Effector memory CD8-positive, alpha-beta T cell (primary cell): ENCODE measurements at regions not wholly inside any gene's neighbourhood (a gene's known extent, or its start where the extent isn't known, plus 50 kb on each side); places are given as distances from the start of the nearest gene placed in this dataset.

Source experiments
- ATAC-seq: fragments of 150-1000 bp; cut with Tn5 transposase; replicated peaks from 2 replicates; pipeline ENCODE4 v1.10.0; 2021; ENCODE audit warnings: mild to moderate bottlenecking, moderate library complexity
- DNase-seq, 3 experiments: peaks; one replicate each; pipeline ENCODE4 v3.0.0; 2021
- H3K27ac Mint-ChIP-seq, 2 donors: one replicate each; pipeline ENCODE4 v1.8.0; 2022; ENCODE audit warnings: mild to moderate bottlenecking in 2 of 2, mixed read lengths in 2 of 2, moderate library complexity in 2 of 2
- H3K27me3 Mint-ChIP-seq, 2 donors: one replicate each; pipeline ENCODE4 v1.8.0; 2022; ENCODE audit warnings: mixed read lengths in 2 of 2
- H3K36me3 Mint-ChIP-seq: one replicate; pipeline ENCODE4 v1.8.0; 2022; ENCODE audit warnings: mild to moderate bottlenecking, moderate library complexity, mixed read lengths; ENCODE audit not compliant: insufficient read depth
- H3K4me1 Mint-ChIP-seq, 2 donors: one replicate each; pipeline ENCODE4 v1.8.0; 2022; ENCODE audit warnings: low read depth in 2 of 2, mixed read lengths in 2 of 2
- H3K4me3 Mint-ChIP-seq, 2 donors: one replicate each; pipeline ENCODE4 v1.8.0; 2022; ENCODE audit warnings: mild to moderate bottlenecking in 2 of 2, mixed read lengths in 2 of 2, moderate library complexity in 2 of 2
- H3K9me3 Mint-ChIP-seq, 2 donors: one replicate each; pipeline ENCODE4 v1.8.0; 2022; ENCODE audit warnings: mixed read lengths in 2 of 2

GRCh38 chr14:42626986-42627385 is 1020.3 kb downstream of the LRFN5 start:
- no peaks in the 10 kb centered on the region for H3K36me3 Mint-ChIP-seq
- H3K9me3 Mint-ChIP-seq = peaks cover 1 to 10% of the 10 kb centered on the region in 2 donors
- ATAC-seq (no peak), DNase-seq (no peak)
- H3K4me1 Mint-ChIP-seq = no peaks in the 10 kb centered on the region
- H3K4me3 Mint-ChIP-seq = no peak overlapping the region
- H3K27ac Mint-ChIP-seq = no peak overlapping the region
- no peaks in the 10 kb centered on the region for H3K27me3 Mint-ChIP-seq

GRCh38 chr14:42624980-42625761 is 1018.5 kb downstream of the LRFN5 start:
- no peaks in the 10 kb centered on the region for H3K36me3 Mint-ChIP-seq

GRCh38 chr14:42617005-42617404 is 1010.3 kb downstream of the LRFN5 start:
- Mint-ChIP-seq H3K27ac (no peak overlapping the region), H3K36me3 (no peaks in the 10 kb centered on the region), H3K4me3 (no peak overlapping the region), H3K9me3 (no peaks in the 10 kb centered on the region), H3K4me1 (no peaks in the 10 kb centered on the region), H3K27me3 (no peaks in the 10 kb centered on the region)
- no peak for ATAC-seq
- no peak for DNase-seq

More at GRCh38 chr14:42624980-42625761, 1018.5 kb downstream of the LRFN5 start:
- Mint-ChIP-seq H3K27me3 (no peaks in the 10 kb centered on the region), H3K27ac (no peak overlapping the region), H3K4me1 (no peaks in the 10 kb centered on the region), H3K9me3 (peaks cover 1 to 10% of the 10 kb centered on the region in 2 donors), H3K4me3 (no peak overlapping the region)
- DNase-seq (no peak), ATAC-seq (no peak)

DNA sequence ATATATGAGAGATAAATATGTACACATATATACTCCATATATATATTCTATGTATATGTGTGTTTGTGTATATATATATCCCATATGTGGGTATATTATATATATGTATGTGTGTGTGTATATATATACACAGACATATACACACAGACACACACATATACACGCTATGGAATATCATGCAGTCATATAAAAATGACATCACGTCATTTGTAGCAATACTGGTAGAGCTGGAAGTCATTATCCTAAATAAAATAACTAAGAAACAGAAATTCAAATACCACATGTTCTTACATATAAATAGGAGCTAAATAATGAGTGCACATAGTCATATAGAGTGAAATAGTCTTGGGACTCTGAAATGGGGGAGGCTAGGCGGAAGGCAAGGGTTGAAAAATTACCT is 1000.2 kb downstream of the LRFN5 start:
- no peak for ATAC-seq
- Mint-ChIP-seq H3K9me3 (peaks cover 9 to 10% of the 10 kb centered on the region in 2 donors), H3K27me3 (no peaks in the 10 kb centered on the region), H3K4me3 (no peak overlapping the region), H3K36me3 (no peaks in the 10 kb centered on the region), H3K4me1 (no peaks in the 10 kb centered on the region), H3K27ac (no peak overlapping the region)
- DNase-seq = no peak

GRCh38 chr14:42602336-42602845 is 995.7 kb downstream of the LRFN5 start:
- ATAC-seq (no peak), DNase-seq (no peak)
- no peak overlapping the region for H3K4me3 Mint-ChIP-seq
- H3K27me3 Mint-ChIP-seq = no peaks in the 10 kb centered on the region
- no peaks in the 10 kb centered on the region for H3K36me3 Mint-ChIP-seq
- H3K4me1 Mint-ChIP-seq = no peaks in the 10 kb centered on the region
- H3K9me3 Mint-ChIP-seq = peaks cover 7 to 12% of the 10 kb centered on the region in 2 donors
- no peak overlapping the region for H3K27ac Mint-ChIP-seq

DNA sequence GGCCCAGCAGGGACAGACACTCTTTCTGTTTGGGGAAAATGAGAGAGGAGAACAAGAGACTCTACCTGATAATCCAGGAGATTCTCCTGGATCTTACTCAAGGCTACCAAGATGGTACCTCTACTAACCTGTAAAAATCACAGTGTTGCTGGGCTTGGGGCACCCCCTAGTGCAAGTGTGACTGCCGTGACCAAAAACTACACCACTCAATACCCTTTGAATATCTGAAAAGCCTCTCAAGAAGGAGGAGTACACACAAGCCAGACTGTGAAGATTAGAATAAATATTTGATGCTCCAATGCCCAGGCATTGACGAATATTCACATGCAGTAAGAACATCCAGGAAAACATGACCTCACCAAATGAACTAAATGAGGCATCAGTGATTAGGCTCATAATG is 965.4 kb downstream of the LRFN5 start:
- no peak for DNase-seq
- Mint-ChIP-seq H3K27ac (no peak overlapping the region), H3K4me1 (no peaks in the 10 kb centered on the region), H3K4me3 (no peak overlapping the region), H3K27me3 (no peaks in the 10 kb centered on the region), H3K9me3 (peaks cover 3 to 17% of the 10 kb centered on the region in 2 donors), H3K36me3 (no peaks in the 10 kb centered on the region)
- no peak for ATAC-seq

DNA sequence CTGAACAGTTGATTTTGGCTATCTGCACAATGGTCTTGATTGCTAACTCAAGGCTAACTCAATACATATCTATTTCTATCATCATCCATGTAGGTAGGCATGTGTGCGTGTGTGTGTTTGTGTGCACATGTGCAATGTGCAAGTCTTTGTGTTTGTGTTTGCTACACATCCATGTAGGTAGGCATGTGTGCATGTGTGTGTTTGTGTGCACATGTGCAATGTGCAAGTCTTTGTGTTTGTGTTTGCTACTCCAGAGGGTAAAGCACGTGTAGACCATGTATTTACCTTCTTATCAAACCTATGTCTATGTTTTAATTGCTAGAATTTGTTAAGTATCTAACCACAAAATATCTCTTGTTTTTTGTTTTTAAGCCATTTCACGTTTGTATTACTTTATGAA is 962.6 kb downstream of the LRFN5 start:
- H3K27me3 Mint-ChIP-seq = no peaks in the 10 kb centered on the region
- H3K4me3 Mint-ChIP-seq = no peak overlapping the region
- H3K4me1 Mint-ChIP-seq = no peaks in the 10 kb centered on the region
- peaks cover 5 to 14% of the 10 kb centered on the region in 2 donors for H3K9me3 Mint-ChIP-seq
- H3K27ac Mint-ChIP-seq = no peak overlapping the region
- DNase-seq = no peak
- H3K36me3 Mint-ChIP-seq = no peaks in the 10 kb centered on the region
- ATAC-seq = no peak

DNA sequence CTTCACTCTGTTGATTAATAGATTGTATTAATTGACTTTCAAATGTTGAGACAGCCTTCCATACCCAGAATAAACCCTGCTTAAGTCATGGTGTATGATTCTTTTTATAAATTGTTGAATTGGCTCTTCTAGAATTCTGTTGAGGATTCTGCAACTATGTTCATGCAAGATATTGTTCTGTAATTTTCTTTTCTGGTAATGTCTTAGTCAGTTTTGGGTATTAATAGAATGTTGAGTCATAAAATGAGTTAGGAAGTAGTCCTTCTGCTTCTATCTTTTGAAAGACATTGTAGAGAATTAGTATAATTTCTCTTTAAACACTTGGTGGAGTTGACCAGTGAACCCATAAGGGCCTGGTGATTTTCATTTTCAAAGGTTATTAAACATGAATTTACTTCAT is 958.9 kb downstream of the LRFN5 start:
- no peak for ATAC-seq
- Mint-ChIP-seq H3K27me3 (no peaks in the 10 kb centered on the region), H3K27ac (no peak overlapping the region), H3K4me1 (no peaks in the 10 kb centered on the region), H3K9me3 (peaks cover 5 to 10% of the 10 kb centered on the region in 2 donors), H3K36me3 (no peaks in the 10 kb centered on the region), H3K4me3 (no peak overlapping the region)
- no peak for DNase-seq

GRCh38 chr14:42563313-42563712 is 956.6 kb downstream of the LRFN5 start:
- Mint-ChIP-seq H3K4me3 (no peak overlapping the region), H3K4me1 (no peaks in the 10 kb centered on the region), H3K36me3 (no peaks in the 10 kb centered on the region), H3K9me3 (peaks cover 5 to 12% of the 10 kb centered on the region in 2 donors), H3K27ac (no peak overlapping the region), H3K27me3 (no peaks in the 10 kb centered on the region)
- DNase-seq (no peak), ATAC-seq (no peak)

GRCh38 chr14:42556551-42556950 is 949.9 kb downstream of the LRFN5 start:
- peaks cover 8 to 15% of the 10 kb centered on the region in 2 donors for H3K9me3 Mint-ChIP-seq
- DNase-seq (no peak), ATAC-seq (no peak)
- no peaks in the 10 kb centered on the region for H3K27me3 Mint-ChIP-seq
- no peak overlapping the region for H3K27ac Mint-ChIP-seq
- H3K4me3 Mint-ChIP-seq = no peak overlapping the region
- no peaks in the 10 kb centered on the region for H3K4me1 Mint-ChIP-seq
- no peaks in the 10 kb centered on the region for H3K36me3 Mint-ChIP-seq

GRCh38 chr14:42555365-42555764 is 948.7 kb downstream of the LRFN5 start:
- Mint-ChIP-seq H3K9me3 (peaks cover 8 to 15% of the 10 kb centered on the region in 2 donors), H3K4me3 (no peak overlapping the region), H3K27ac (no peak overlapping the region), H3K4me1 (no peaks in the 10 kb centered on the region), H3K36me3 (no peaks in the 10 kb centered on the region), H3K27me3 (no peaks in the 10 kb centered on the region)
- ATAC-seq (no peak), DNase-seq (no peak)

GRCh38 chr14:42554091-42554490 is 947.4 kb downstream of the LRFN5 start:
- H3K4me1 Mint-ChIP-seq = no peaks in the 10 kb centered on the region
- peaks cover 13 to 18% of the 10 kb centered on the region in 2 donors for H3K9me3 Mint-ChIP-seq
- H3K36me3 Mint-ChIP-seq = no peaks in the 10 kb centered on the region
- no peak for ATAC-seq
- H3K4me3 Mint-ChIP-seq = no peak overlapping the region
- DNase-seq = no peak
- no peak overlapping the region for H3K27ac Mint-ChIP-seq
- H3K27me3 Mint-ChIP-seq = no peaks in the 10 kb centered on the region

- Mint-ChIP-seq H3K27me3 (no peaks in the 10 kb centered on the region), H3K4me3 (no peak overlapping the region)
- no peak for ATAC-seq
Observed at GRCh38 chr14:42550310-42550709, 943.6 kb downstream of the LRFN5 start.

DNA sequence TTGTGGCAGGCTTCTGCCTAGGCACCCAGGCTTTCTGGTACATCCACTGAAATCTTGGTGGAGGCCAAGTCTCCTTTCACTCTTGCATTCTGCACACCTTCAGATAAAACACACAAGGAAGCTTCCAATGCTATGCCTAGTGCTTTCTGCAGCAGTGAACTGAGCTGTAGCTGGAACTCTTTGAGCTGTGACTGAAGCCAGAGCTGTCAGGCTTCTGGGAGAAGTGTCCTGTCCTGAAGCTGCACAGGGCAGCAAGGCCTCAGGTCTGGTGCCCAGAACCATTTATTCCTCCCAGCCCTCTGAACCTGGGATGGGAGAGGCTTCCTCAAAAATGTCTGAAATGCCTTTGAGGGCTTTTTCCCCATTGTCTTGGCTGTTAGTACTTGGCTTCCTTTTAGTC is 941.7 kb downstream of the LRFN5 start:
- DNase-seq (no peak), ATAC-seq (no peak)
- Mint-ChIP-seq H3K27me3 (no peaks in the 10 kb centered on the region), H3K4me3 (no peak overlapping the region), H3K9me3 (peaks cover 11 to 31% of the 10 kb centered on the region in 2 donors), H3K4me1 (no peaks in the 10 kb centered on the region), H3K36me3 (no peaks in the 10 kb centered on the region), H3K27ac (no peak overlapping the region)

More at GRCh38 chr14:42550310-42550709, 943.6 kb downstream of the LRFN5 start:
- H3K9me3 Mint-ChIP-seq = peaks cover 14 to 33% of the 10 kb centered on the region in 2 donors
- no peaks in the 10 kb centered on the region for H3K36me3 Mint-ChIP-seq
- no peaks in the 10 kb centered on the region for H3K4me1 Mint-ChIP-seq
- H3K27ac Mint-ChIP-seq = no peak overlapping the region
- DNase-seq = no peak
